ENCODE measurements at regions not wholly inside any gene's neighbourhood (a gene's known extent, or its start where the extent isn't known, plus 50 kb on each side); places are given as distances from the start of the nearest gene placed in this dataset.

DNA sequence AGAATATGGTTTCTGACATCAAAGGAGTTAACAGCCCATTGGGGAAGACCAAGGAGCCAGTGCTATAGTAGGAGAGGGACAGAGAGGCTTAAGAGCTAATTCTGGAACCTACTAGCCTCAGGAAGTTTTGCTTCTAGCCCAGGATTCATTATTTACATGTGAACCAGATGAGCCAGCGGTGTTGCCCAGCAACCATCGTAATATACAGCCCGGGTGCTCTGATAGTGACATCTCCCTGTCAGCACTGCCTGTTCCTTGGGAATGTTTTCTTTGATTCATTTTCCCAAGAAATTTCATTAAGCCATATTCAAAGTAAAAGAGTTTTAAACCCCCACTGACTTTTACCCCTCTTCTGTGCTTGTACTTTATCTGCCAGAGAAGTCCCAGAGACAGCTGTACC, 217.4 kb upstream of the ADAMTSL1 start:
- Histone ChIP-seq H2BK12ac (ENCODE audit: insufficient read length, low read depth, low read length) (no peak overlapping the region), H3K23me2 (ENCODE audit: insufficient read length, low read depth, low read length, poor library complexity, severe bottlenecking) (no peaks in the 10 kb centered on the region), H4K91ac (ENCODE audit: insufficient read length, low read depth, low read length) (no peak overlapping the region), H2BK120ac (ENCODE audit: low read depth, low read length, poor library complexity, severe bottlenecking) (no peak overlapping the region), H3K14ac (ENCODE audit: insufficient read depth, low read length) (no peak overlapping the region), H3K79me1 (ENCODE audit: insufficient read depth, low read depth, low read length, poor library complexity, severe bottlenecking) (no peaks in the 10 kb centered on the region), H2BK20ac (ENCODE audit: low read depth, low read length, poor library complexity, severe bottlenecking) (no peak overlapping the region), H3K4me1 (ENCODE audit: insufficient read depth, low read length) (no peaks in the 10 kb centered on the region), H3K9me3 (ENCODE audit: control insufficient read depth, low read depth, low read length) (no peaks in the 10 kb centered on the region), H2BK15ac (ENCODE audit: low read depth, low read length) (no peak overlapping the region), H2AFZ (ENCODE audit: low read length) (no peak overlapping the region), H2BK5ac (ENCODE audit: insufficient read length, low read length) (no peak overlapping the region), H4K8ac (replicated peaks; ENCODE audit: insufficient read length, low read depth, low read length) (no peak overlapping the region), H3K79me2 (ENCODE audit: insufficient read depth, low read length) (no peaks in the 10 kb centered on the region), H3K18ac (ENCODE audit: insufficient read length, low read depth, low read length) (no peak overlapping the region), H3K56ac (ENCODE audit: insufficient read length, low read depth, low read length) (no peak overlapping the region), H4K20me1 (ENCODE audit: control insufficient read depth, insufficient read depth, insufficient read length) (no peaks in the 10 kb centered on the region), H3K27ac (ENCODE audit: insufficient read length, low read depth, low read length) (no peak overlapping the region), H3T11ph (ENCODE audit: low read length) (peak overlapping the region; percentile 17), H3K27me3 (ENCODE audit: insufficient read depth, low read length) (no peaks in the 10 kb centered on the region), H3K23ac (ENCODE audit: insufficient read length, low read depth, low read length) (no peak overlapping the region), H3K4ac (ENCODE audit: low read depth, low read length) (no peak overlapping the region), H3K9ac (ENCODE audit: extremely low read depth, insufficient read length, low read length) (no peak overlapping the region), H4K5ac (ENCODE audit: insufficient read length, low read depth, low read length) (no peak overlapping the region), H3K4me2 (ENCODE audit: insufficient read depth, insufficient read length, low read length) (no peak overlapping the region), H2AK5ac (ENCODE audit: insufficient read length, low read length) (no peak overlapping the region)
- TF ChIP-seq, protein P1, sequence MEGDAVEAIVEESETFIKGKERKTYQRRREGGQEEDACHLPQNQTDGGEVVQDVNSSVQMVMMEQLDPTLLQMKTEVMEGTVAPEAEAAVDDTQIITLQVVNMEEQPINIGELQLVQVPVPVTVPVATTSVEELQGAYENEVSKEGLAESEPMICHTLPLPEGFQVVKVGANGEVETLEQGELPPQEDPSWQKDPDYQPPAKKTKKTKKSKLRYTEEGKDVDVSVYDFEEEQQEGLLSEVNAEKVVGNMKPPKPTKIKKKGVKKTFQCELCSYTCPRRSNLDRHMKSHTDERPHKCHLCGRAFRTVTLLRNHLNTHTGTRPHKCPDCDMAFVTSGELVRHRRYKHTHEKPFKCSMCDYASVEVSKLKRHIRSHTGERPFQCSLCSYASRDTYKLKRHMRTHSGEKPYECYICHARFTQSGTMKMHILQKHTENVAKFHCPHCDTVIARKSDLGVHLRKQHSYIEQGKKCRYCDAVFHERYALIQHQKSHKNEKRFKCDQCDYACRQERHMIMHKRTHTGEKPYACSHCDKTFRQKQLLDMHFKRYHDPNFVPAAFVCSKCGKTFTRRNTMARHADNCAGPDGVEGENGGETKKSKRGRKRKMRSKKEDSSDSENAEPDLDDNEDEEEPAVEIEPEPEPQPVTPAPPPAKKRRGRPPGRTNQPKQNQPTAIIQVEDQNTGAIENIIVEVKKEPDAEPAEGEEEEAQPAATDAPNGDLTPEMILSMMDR (conservative IDR thresholded peaks at IDR 0.05): no peak
- H3K27ac Mint-ChIP-seq: no peak overlapping the region
- H3K4me3 Mint-ChIP-seq: no peak overlapping the region
- H3K36me3 Mint-ChIP-seq (ENCODE audit: insufficient read depth in 1 of 3, low read depth in 3 of 3): no peaks in the 10 kb centered on the region
- H3K27me3 Mint-ChIP-seq (ENCODE audit: low read depth): no peaks in the 10 kb centered on the region; the same call in 1 of the 2 replicates
- H3K9me3 Mint-ChIP-seq: no peaks in the 10 kb centered on the region
- no peak for DNase-seq
- WGBS (ENCODE audit: extremely low coverage, insufficient read length, low lambda C conversion rate): no CpG with 5 or more reads among the region's 3 CpGs
- H3K4me1 Mint-ChIP-seq: 0 out of 4 replicates have a peak, but pooled peaks cover 1 to 5% of the 10 kb centered on the region in 2 experiments
